ENCODE measurements at regions not wholly inside any gene's neighbourhood (a gene's known extent, or its start where the extent isn't known, plus 50 kb on each side); places are given as distances from the start of the nearest gene placed in this dataset.

- no peak for DNase-seq (ENCODE audit: low spot score)
These were observed 1310.0 kb upstream of the ZEB2 start for GRCh38 chr2:145829931-145830330.

- DNase-seq (ENCODE audit: low spot score), result no peak
These were observed 1307.3 kb upstream of the ZEB2 start for GRCh38 chr2:145827235-145827634.

DNA sequence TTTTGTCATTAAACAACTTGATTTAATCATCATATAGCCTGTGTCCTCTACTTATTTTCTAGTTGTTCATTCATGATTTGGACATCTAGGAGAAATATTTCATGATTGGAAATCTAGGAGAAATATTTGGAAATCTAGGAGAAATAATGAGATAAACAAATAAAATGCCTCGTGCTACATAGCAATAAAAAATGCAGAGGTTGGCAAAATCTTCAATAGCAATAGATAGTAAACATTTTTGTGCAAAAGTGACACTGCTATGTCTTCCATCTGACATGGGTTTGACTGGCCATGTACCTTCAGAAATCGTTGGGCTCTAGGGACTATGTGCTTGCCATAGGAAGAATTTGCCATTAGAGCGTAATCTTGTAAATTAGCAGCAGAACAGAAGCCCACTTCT is 1304.5 kb upstream of the ZEB2 start:
- no peak for DNase-seq (ENCODE audit: low spot score)

DNA sequence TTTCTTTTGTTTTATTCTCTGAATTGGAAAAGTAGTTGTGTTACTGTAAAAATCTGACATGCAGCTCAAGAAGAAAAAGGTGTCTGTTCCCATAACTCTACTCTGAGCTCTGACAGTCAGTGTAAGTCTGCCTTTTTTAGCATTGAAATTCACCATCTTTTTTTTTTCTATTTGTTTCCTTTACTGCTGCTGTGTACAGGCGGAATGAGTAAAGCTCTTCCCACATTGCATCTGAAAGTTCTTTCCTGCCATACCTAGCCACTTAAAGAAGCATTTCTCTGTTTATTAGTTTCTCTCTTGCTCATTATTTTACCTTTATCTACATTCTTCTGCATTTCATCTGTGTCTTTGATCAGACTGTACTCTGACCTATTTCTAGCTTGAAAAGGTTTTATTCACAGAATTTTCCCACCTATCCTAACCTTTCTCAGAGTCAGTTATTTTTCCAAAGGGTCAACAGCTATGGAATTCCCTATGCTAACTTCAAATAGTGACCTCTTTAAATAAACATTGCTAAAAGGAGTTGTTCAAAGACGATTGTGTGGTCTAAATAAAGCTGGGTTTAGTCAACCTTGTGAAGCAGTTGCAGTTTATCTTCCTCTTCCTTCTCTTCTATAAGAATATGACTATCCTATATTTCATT is 1303.1 kb upstream of the ZEB2 start:
- peak; percentile 19 for DNase-seq (ENCODE audit: low spot score)

DNA sequence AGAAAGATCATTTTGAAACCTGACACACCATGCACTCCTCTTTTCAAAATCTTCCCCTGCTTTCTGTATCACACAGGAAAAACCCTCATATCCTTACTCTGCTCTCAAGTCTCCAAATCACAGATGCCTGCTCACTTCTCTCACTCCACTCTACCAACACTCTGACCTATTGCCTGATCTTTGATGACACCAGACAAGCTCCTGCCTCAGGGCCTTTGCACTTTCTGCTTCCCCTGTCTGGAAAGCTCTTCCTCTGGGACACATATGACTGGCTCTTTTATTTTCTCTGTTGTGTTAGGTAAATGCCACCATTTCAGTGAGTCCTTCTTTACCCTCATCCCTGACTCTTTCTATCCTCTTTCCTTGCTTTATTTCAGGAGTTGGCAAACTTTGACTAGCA is 1300.7 kb upstream of the ZEB2 start:
- DNase-seq (ENCODE audit: low spot score), result no peak

- DNase-seq (ENCODE audit: low spot score), result no peak
These were observed 1299.1 kb upstream of the ZEB2 start for GRCh38 chr2:145818890-145819504.

- DNase-seq (ENCODE audit: low spot score), result no peak
These were observed 1296.0 kb upstream of the ZEB2 start for GRCh38 chr2:145815933-145816332.

DNA sequence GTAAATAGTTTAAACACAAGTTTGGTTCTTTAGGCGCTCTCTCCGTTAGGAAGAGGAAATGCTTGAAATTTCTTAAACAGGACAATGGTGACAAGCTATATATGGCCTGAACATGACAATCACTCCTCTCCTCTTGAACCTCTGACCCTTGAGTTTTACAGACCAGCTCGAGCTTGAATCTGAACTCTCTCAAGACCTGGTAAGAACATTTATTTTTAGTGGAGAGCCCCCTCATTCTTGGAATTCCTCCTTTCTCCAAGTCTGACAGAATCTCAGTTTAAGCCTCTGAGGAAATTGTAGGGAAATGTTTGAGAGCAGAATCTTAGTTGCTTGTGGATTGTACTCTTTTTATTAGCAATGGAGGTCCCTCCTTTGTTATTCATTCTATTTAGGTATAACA is 1293.6 kb upstream of the ZEB2 start:
- no peak for DNase-seq (ENCODE audit: low spot score)

DNA sequence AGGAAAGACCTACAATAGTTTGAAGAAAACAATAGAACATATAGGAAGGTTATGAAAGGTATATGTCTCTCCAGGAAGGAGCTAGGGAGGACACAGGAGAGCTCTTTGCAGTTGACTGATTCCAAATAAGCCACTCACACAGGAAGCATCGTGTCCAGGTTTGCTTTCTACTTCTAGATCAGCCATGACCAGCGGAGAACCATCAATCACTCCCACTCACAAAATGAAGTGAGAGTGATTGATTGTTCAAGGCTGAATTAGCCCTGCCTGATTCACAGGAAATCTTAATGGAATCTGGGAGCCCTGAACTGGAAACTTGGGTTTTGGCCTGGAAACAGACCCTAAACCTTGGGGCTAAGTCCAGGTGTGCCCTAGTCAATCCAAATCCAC is 1292.2 kb upstream of the ZEB2 start:
- no peak for DNase-seq (ENCODE audit: low spot score)

GRCh38 chr2:145811276-145812164 is 1291.6 kb upstream of the ZEB2 start:
- no peak for DNase-seq (ENCODE audit: low spot score)

DNA sequence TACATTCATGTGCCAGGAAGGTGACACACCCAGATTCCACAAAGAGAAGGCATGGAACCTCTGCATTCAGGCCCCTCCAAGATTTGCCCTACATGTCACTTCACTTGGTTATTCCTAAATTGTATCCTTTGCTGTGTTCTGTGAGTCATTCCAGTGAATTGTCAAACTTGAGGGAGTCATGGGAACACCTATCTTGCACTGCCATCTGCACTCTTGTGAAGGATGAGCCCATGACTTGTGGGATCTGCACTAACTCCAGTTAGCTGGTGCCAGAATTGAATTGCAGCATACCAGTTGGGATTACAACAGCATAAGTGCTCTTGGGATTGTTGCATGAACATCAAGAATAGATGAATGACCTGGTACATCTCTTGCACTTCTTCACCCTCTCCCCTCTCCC is 1288.0 kb upstream of the ZEB2 start:
- no peak for DNase-seq (ENCODE audit: low spot score)

DNA sequence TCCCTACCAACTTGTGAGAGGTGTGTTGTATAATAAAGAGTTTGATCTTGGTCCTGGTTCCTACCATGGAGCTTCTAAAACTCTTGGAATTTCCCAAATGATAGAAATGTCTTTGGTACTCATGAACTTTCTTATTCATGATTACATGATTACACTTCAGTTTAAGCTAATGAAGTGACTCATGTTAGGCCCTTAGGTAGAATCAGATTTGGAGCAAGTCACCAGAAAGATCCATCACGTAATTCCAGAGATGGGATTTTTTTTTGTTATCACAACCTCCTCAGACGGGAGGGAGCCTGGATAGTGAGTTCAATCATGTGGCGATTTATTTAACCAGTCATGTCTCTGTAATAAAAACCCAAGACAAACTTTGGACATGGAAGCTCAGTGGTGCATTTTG is 1287.6 kb upstream of the ZEB2 start:
- DNase-seq (ENCODE audit: low spot score), result no peak

GRCh38 chr2:145806546-145806945 is 1286.6 kb upstream of the ZEB2 start:
- DNase-seq (ENCODE audit: low spot score), result no peak

- no peak for DNase-seq (ENCODE audit: low spot score)
These were observed 1282.2 kb upstream of the ZEB2 start for GRCh38 chr2:145802133-145802532.

GRCh38 chr2:145801210-145801609 is 1281.3 kb upstream of the ZEB2 start:
- DNase-seq (ENCODE audit: low spot score), result no peak

DNA sequence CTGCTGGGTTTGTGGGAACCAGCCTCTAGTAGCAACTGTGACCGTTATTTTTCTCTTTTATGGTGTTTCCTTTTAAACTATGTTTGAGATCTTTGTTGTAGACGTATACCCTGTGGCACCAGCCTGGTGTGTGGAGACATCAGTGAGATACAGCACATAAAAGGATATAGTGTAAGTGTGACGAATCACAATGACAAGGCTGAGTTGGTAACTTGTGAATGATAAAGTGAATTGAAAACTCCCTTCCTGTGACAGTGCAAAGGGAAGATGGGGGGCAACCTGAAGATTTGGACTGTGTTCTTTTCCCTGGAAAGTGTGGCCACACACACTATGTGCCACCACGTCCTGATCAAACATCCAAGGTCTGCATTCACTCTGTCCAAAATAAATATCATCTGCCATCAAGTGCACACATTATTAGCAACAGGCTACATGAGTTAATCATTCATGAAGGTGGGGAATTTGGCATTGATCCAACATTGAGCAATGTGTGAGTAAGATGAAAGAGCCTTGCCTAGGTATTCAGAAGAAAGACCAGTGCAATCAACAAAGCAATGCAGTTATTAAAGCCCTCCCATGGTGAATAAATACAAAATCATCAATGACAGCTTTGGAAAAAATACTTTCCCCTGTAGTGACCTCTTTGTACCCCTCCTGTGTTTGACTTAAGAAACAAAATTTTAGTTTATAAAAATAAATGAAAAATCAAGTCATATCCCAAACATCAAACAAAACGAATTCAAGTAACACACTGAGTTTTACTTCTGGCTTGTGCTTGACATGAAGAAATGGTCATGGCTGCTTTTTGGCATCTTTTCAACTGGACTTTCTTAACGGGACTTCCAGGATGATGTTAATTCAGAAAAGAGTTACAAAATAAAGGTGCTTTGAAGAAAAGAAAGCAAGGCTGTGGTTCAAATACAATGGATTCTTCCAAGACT is 1280.5 kb upstream of the ZEB2 start:
- peak; percentile 34 for DNase-seq (ENCODE audit: low spot score)

- no peak for DNase-seq (ENCODE audit: low spot score)
These were observed 1279.7 kb upstream of the ZEB2 start for GRCh38 chr2:145799595-145800108.

GRCh38 chr2:145798419-145798818 is 1278.5 kb upstream of the ZEB2 start:
- no peak for DNase-seq (ENCODE audit: low spot score)

- no peak for DNase-seq (ENCODE audit: low spot score)
These were observed 1277.8 kb upstream of the ZEB2 start for GRCh38 chr2:145797692-145798091.

DNA sequence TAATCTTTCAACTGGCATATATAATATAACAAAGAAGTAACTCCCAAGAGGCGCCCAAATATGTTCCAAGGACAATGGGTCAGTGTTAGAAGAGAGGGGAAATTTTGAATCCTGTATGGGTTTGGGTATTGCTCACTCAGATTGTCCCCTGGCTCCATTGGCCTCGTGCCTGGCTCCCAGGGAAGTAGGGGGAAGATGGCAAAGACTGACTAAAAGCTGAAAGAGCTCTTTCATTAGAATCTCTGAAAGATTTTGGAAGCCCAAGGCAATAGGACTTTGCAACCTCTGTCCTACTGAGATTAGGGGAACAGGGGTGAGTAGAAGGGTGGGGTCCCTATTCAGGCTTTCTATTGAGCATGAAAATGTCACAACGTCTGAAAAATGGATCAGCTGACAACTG is 1272.8 kb upstream of the ZEB2 start:
- no peak for DNase-seq (ENCODE audit: low spot score)

DNA sequence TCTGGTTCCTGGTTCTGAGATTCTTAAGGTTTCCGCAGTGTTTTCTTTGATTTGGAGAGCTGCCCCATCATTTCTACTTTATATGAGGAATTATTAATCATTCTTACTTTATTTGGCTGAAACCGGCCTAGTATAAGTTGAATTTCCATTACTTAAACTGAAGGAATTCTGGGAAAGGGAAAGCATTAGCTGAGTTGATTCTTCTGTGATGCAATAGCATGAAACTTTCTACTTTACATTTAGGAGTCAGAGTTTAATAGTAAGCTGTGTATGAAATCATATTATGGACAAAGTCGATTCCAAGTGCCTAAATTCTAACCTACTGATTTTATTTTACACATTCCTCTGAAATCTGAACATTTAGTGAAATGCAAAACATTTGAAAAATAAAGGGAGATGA is 1269.7 kb upstream of the ZEB2 start:
- no peak for DNase-seq (ENCODE audit: low spot score)
